ENCODE measurements at regions not wholly inside any gene's neighbourhood (a gene's known extent, or its start where the extent isn't known, plus 50 kb on each side); places are given as distances from the start of the nearest gene placed in this dataset.

DNA sequence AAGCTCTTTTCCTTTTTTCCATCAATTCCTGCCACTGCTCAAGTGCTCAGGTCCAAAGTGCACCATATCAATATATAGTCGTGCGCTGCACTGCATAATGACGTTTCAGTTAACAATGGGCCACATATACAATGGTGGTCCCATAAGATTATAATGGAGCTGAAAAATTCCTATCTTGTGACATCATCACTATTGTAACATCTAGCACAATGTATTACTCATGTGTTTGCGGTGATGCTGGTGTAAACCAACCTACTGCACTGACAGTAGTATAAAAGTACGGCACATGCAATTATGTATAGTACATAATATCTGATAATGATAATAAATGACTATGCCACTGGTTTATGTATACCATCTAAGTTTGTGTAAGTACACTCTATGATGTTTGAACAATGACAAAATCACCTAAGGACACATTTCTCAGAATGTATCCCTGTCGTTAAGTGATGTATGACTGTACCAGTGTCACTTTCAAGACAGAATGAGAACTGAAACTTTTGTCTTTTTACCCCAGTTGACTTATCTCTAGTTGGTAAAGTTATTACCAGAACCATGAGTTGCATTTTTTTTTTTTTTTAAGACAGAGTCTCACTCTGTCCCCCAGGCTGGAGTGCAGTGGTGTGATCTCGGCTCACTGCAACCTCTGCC lies 53.7 kb upstream of the INSM2 start:
- TF ChIP-seq, protein P1, sequence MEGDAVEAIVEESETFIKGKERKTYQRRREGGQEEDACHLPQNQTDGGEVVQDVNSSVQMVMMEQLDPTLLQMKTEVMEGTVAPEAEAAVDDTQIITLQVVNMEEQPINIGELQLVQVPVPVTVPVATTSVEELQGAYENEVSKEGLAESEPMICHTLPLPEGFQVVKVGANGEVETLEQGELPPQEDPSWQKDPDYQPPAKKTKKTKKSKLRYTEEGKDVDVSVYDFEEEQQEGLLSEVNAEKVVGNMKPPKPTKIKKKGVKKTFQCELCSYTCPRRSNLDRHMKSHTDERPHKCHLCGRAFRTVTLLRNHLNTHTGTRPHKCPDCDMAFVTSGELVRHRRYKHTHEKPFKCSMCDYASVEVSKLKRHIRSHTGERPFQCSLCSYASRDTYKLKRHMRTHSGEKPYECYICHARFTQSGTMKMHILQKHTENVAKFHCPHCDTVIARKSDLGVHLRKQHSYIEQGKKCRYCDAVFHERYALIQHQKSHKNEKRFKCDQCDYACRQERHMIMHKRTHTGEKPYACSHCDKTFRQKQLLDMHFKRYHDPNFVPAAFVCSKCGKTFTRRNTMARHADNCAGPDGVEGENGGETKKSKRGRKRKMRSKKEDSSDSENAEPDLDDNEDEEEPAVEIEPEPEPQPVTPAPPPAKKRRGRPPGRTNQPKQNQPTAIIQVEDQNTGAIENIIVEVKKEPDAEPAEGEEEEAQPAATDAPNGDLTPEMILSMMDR (conservative IDR thresholded peaks at IDR 0.05; ENCODE audit: low read depth, low read length): no peak
- no peak for TF ChIP-seq EZH2 (IDR thresholded peaks at IDR 0.05; ENCODE audit: borderline replicate concordance, low read depth, low read length, poor library complexity, severe bottlenecking)
